Chondrocyte (in vitro differentiated cells): ENCODE measurements at regions not wholly inside any gene's neighbourhood (a gene's known extent, or its start where the extent isn't known, plus 50 kb on each side); places are given as distances from the start of the nearest gene placed in this dataset.

ENCODE experiments used
- DNase-seq: peaks from one replicate; pipeline ENCODE4 v3.0.0; 2021; ENCODE audit warnings: mixed read lengths, low spot score
- H3K27ac Mint-ChIP-seq: one replicate; pipeline ENCODE4 v1.8.0; 2021; ENCODE audit warnings: mild to moderate bottlenecking, moderate library complexity, mixed read lengths; ENCODE audit not compliant: unreplicated experiment
- H3K27me3 Mint-ChIP-seq: 2 replicates; pipeline ENCODE4 v1.8.0; 2021; ENCODE audit warnings: low read depth, mixed read lengths
- H3K36me3 Mint-ChIP-seq: 2 replicates; pipeline ENCODE4 v1.8.0; 2021; ENCODE audit warnings: low read depth, mixed read lengths
- H3K4me1 Mint-ChIP-seq: 2 replicates; pipeline ENCODE4 v1.8.0; 2021; ENCODE audit warnings: low read depth, mild to moderate bottlenecking, mixed read lengths
- H3K4me3 Mint-ChIP-seq: one replicate; pipeline ENCODE4 v1.8.0; 2021; ENCODE audit warnings: mild to moderate bottlenecking, moderate library complexity, mixed read lengths; ENCODE audit not compliant: unreplicated experiment
- H3K9me3 Mint-ChIP-seq: 2 replicates; pipeline ENCODE4 v1.8.0; 2021; ENCODE audit warnings: low read depth, mixed read lengths
- TF ChIP-seq, protein P1 (sequence below): fragments of 200-600 bp; sonication (generic); IDR thresholded peaks from 2 replicates; pipeline ENCODE4 v1.5.0; 2021; ENCODE audit warnings: antibody characterized with exemption, mild to moderate bottlenecking, moderate library complexity

GRCh38 chr11:81026032-81026431 is 1585.2 kb upstream of the TENM4 start:
- peaks cover 1% of the 10 kb centered on the region for H3K27me3 Mint-ChIP-seq
- no peak overlapping the region for H3K4me3 Mint-ChIP-seq
- no peaks in the 10 kb centered on the region for H3K4me1 Mint-ChIP-seq
- no peaks in the 10 kb centered on the region for H3K9me3 Mint-ChIP-seq
- no peak for DNase-seq
- no peaks in the 10 kb centered on the region for H3K36me3 Mint-ChIP-seq
- TF ChIP-seq, protein P1, sequence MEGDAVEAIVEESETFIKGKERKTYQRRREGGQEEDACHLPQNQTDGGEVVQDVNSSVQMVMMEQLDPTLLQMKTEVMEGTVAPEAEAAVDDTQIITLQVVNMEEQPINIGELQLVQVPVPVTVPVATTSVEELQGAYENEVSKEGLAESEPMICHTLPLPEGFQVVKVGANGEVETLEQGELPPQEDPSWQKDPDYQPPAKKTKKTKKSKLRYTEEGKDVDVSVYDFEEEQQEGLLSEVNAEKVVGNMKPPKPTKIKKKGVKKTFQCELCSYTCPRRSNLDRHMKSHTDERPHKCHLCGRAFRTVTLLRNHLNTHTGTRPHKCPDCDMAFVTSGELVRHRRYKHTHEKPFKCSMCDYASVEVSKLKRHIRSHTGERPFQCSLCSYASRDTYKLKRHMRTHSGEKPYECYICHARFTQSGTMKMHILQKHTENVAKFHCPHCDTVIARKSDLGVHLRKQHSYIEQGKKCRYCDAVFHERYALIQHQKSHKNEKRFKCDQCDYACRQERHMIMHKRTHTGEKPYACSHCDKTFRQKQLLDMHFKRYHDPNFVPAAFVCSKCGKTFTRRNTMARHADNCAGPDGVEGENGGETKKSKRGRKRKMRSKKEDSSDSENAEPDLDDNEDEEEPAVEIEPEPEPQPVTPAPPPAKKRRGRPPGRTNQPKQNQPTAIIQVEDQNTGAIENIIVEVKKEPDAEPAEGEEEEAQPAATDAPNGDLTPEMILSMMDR, result no peak
- no peak overlapping the region for H3K27ac Mint-ChIP-seq

DNA sequence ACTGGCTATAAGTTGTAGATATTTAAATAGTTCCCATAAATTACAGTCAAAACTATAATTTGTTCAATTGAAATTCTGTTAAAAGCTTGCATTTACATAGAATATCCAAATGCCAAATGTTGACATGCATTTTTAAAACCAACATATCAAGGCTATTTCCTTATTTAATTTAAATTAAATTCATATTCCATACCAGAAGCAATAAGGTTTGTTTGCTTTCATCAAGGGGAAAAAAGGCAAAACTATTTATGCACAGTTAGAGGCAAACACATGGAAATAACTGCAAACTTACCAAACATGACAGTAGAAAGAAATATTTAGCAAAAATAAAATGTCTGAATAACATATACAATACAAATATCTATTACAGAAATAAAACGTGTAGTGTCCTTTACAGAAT is 1581.2 kb upstream of the TENM4 start:
- Mint-ChIP-seq H3K4me1 (no peaks in the 10 kb centered on the region), H3K27me3 (peaks cover 5% of the 10 kb centered on the region), H3K4me3 (no peak overlapping the region), H3K27ac (no peak overlapping the region), H3K9me3 (no peaks in the 10 kb centered on the region), H3K36me3 (no peaks in the 10 kb centered on the region)
- TF ChIP-seq, protein P1, result no peak
- DNase-seq, result no peak

DNA sequence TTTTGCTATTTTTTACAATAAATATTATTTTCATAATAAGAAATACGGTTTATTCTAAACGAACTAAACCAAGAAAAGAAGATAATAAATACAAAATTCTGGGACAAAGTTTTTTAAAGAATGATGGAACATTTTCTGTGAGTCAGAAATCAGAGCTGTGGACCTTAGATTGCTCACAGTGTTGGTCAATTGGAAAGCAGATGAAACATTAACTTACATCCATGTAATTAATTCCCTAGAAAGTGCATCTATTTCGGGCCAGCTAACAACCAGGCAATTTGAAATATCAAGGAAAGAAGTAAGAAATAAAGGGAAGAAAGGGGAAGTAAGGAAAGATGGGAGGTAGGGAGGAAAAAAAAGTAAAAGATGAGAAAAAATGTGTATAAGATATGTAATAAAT is 1569.8 kb upstream of the TENM4 start:
- Mint-ChIP-seq H3K4me3 (no peak overlapping the region), H3K9me3 (peaks cover 6% of the 10 kb centered on the region), H3K27me3 (peaks cover 9% of the 10 kb centered on the region), H3K4me1 (no peaks in the 10 kb centered on the region), H3K36me3 (no peaks in the 10 kb centered on the region), H3K27ac (no peak overlapping the region)
- DNase-seq, result no peak
- TF ChIP-seq, protein P1, result no peak

DNA sequence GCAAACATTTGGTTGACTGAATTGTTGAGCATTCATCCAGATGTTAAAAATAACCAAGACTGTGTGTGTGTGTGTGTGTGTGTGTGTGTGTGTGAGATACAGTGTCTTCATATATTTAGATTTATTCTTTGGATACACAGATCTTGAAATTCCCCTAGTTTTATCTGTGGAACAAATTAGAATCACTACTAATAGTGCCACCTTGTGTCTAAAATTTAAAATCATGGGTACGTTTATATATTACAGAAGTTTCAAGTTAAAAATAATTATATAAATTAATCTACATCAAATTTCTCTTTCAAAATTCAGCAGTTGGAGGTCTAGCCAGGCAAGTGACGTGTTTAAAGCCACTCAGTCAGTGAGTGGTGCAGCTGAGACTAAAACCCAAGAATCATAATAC is 1566.2 kb upstream of the TENM4 start:
- H3K4me3 Mint-ChIP-seq, result no peak overlapping the region
- no peak overlapping the region for H3K27ac Mint-ChIP-seq
- peaks cover 2% of the 10 kb centered on the region for H3K9me3 Mint-ChIP-seq
- DNase-seq, result no peak
- H3K4me1 Mint-ChIP-seq, result no peaks in the 10 kb centered on the region
- TF ChIP-seq, protein P1, result peak; percentile 72
- H3K36me3 Mint-ChIP-seq, result no peaks in the 10 kb centered on the region
- peaks cover 11% of the 10 kb centered on the region for H3K27me3 Mint-ChIP-seq

DNA sequence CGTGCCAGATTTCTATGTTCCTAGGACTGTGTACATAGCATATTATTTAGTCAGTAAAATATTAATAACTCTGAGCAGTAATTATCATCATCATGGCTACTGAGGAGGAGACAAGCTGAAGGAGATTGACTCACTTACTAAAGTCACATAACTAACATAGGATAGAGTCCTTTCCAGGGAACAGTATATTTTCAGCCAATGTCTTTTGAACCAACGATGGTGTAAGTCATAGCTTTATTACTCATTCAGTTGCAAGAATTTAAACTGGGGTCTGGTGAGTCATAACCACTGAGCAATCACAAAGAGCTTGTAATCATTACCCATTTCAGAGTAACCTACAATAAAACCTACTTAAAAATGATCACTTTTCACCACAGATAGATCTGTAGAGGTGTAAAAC is 1564.8 kb upstream of the TENM4 start:
- Mint-ChIP-seq H3K27me3 (peaks cover 7% of the 10 kb centered on the region), H3K4me3 (no peak overlapping the region), H3K9me3 (no peaks in the 10 kb centered on the region), H3K36me3 (no peaks in the 10 kb centered on the region), H3K4me1 (no peaks in the 10 kb centered on the region), H3K27ac (no peak overlapping the region)
- TF ChIP-seq, protein P1, result no peak
- DNase-seq, result no peak
